KBM-7 (cell line): ENCODE measurements at regions not wholly inside any gene's neighbourhood (a gene's known extent, or its start where the extent isn't known, plus 50 kb on each side); places are given as distances from the start of the nearest gene placed in this dataset.
"Not testable (repeated sequence)": the region's sequence is repeated elsewhere in the genome, so short reads cannot be mapped to it uniquely, and the experiment has no call there.

ENCODE experiments used
- DNase-seq: peaks from one replicate; pipeline ENCODE4 v3.0.0-alpha.2; 2015
- in situ Hi-C: fragments of 300-500 bp; cut with MboI; formaldehyde crosslinking; loops from 2 replicates; pipeline ENCODE4 v1.14.3; 2020; ENCODE audit warnings: low sequenced_read_pairs, low pct_unique_long_range_greater_than_20kb, mixed read lengths

GRCh38 chr16:26365161-26365940 is 673.6 kb downstream of the HS3ST4 start:
- DNase-seq: no peak
- in situ Hi-C loops: no loop called here

GRCh38 chr16:26371349-26371869 is 679.6 kb downstream of the HS3ST4 start:
- DNase-seq: no peak
- in situ Hi-C loops: no loop called here

DNA sequence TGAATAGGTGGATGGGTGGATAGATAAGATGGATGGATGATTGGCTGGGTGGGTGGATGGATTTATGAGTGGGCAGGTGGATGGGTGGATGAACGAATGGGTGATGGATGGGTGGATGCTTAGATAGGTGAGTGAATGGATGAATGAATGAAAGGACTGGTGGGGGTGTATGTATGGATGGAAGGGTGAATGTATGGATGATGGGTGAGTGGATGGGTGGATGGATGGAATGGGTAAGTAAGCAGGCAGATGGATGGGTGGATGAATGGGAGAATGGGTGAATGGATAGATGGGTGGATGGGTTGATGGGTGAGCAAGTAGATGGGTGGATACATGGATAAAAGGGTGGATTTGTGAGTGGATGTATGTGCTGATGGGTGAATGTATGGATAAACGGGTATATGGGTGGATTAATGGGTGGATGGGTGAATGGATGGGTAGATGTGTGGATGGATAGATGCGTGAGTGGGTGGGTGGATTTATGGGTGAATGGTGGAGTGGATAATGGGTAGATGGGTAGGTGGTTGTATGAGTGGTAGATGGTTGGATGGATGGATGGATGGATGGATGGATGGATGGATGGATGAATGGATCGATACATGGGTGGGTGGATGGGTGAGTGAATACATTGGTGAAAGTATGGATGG is 682.6 kb downstream of the HS3ST4 start:
- no peak for DNase-seq
- in situ Hi-C loops: no loop called here

GRCh38 chr16:26382586-26382985 is 684.1 kb upstream of the C16orf82 start:
- no peak for DNase-seq
- in situ Hi-C loops: no loop called here

DNA sequence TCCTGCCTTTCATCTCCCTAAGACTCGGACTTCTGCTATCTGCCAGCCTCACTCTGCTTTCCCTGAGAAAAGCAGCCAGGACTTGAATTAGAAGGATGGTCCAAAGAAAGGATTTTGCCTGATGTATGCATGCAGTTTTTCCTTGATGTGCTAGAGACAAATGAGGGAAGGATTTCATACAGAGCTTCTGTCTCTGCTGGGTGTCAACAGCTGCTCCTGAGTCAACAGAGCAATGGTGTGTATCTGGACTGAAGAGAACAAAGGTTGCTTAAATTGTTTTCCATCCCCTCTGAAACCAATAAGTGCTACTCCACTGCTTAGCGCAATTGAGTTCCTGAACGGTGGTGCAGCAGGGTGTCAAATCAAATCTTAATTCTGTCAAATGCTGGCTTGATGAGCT is 680.6 kb upstream of the C16orf82 start:
- no peak for DNase-seq
- in situ Hi-C loops: no loop called here

DNA sequence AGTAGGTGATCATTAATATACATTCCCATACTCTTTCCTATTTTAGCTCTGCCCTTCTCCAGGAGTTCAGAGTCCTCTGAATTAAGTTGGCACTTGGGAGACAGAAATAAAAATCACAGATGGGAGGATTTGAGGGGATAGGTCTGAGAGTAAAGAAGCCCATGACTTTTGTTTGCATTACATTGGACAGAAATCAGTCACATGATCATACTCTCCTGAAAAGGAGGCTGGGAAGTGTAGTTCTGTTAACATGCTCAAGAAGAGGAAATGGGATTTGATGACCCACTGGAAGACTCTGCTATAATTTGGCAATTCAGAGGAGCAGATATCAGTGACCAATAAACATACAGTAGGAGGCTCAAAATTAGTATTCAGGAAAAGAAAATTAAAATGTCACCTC is 674.9 kb upstream of the C16orf82 start:
- in situ Hi-C loops: no loop called here
- no peak for DNase-seq

DNA sequence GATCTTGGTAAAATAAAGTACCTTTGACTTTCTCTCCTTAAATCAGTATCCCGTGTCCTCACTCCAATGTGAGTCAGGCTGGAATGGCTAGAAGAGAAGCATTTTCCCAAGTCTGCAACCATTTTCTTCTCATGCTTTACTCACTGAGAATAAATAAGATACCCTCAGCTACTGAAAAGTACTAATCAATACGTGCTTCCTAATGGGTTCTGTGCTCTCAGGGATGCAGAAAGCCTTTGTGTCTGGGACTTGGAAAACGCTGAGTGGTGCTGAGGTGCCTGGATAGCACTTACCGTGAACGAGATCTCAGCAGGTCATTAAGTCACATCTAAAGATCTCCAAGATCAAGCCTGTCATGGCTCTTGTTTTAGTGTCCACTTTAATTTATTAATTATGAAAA is 672.3 kb upstream of the C16orf82 start:
- in situ Hi-C loops: no loop called here
- DNase-seq: no peak

DNA sequence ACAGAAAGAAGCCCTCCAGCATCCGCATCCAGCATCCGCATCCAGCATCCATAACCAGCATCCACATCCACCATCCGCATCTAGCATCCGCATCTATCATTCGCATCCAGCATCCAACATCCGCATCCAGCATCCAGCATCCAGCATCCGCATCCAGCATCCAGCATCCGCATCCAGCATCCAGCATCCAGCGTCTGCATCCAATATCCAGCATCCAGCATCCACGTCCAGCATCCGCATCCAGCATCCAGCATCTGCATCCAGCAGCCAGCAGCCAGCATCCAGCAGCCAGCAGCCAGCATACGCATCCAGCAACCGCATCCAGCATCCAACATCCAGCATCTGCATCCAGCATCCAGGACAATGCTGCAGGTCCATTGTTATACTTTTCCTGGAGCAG is 671.0 kb upstream of the C16orf82 start:
- in situ Hi-C loops: no loop called here
- no peak for DNase-seq

- in situ Hi-C loops: no loop called here
- no peak for DNase-seq
Observed at GRCh38 chr16:26396511-26397235, 670.1 kb upstream of the C16orf82 start.

DNA sequence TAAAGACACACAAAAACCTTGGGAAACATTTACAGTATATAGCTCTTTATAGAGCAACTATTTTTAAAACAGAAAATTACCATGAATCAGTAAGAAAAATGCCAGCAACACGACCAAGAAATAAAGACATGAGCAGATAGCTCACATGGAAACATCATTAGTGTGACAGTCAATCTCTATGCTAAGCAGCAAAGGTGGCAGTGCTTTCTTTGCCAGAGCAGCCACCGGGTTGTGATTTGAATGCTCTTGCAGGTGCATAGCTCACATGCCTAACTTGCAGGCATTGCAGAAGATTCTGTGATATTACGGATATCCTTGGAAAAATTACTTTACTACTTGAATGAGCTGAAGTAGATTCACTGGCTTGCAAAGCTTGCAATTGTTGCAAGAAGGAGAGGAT is 652.9 kb upstream of the C16orf82 start:
- in situ Hi-C loops: no loop called here
- DNase-seq: no peak

DNA sequence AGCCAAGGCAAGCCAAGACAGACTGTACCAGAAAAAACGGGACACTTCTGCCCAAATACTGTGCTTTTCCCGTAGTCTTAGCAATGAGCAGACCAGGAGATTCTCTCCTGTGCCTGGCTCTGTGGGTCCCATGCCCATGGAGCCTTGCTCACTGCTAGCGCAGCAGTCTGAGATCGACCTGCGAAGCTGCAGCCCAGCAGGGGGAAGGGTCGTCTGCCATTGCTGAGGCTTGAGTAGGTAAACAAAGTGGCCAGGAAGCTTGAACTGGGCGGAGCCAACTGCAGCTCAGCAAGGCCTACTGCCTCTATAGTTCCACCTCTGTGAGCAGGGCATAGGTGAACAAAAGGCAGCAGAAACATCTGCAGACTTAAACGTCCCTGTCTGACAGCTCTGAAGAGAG is 647.3 kb upstream of the C16orf82 start:
- DNase-seq, in situ Hi-C loops: not testable (repeated sequence)

DNA sequence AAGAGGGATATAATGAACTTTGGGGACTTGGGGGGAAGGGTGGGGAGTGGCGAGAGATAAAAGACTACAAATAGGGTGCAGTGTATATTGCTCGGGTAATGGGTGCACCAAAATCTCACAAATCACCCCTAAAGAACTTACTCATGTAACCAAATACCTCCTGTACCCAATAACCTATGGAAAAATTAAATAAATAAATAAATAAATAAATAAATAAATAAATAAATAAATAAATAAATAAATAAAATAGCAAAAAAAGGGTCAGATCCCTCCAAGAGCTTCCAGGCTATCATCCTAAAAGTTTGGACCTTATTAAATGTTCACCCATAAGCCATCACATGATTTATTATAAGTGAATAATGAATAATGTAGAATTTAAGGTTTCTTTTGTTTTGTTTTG is 636.1 kb upstream of the C16orf82 start:
- no peak for DNase-seq
- in situ Hi-C loops: no loop called here

- in situ Hi-C loops: no loop called here
- DNase-seq: no peak
Observed at GRCh38 chr16:26433807-26434206, 632.9 kb upstream of the C16orf82 start.

DNA sequence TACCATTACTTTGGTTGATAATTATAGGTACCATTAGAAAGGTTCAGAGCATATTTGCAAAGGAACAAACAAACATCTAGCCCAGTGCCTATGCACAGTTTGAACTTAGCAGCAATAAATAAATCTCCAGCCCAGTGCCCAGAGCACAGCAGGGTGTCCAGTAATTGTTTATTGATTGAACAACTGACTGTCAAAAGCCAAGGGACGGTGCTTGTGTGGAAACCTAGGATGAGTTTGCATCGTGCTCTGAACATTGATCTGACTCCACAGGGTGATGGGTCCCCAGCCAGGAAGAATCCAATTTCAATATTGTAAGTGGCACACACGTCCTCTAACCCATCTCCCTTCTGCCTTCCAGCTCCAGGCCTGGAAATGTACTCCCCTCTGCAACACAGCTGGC is 625.5 kb upstream of the C16orf82 start:
- in situ Hi-C loops: no loop called here

DNA sequence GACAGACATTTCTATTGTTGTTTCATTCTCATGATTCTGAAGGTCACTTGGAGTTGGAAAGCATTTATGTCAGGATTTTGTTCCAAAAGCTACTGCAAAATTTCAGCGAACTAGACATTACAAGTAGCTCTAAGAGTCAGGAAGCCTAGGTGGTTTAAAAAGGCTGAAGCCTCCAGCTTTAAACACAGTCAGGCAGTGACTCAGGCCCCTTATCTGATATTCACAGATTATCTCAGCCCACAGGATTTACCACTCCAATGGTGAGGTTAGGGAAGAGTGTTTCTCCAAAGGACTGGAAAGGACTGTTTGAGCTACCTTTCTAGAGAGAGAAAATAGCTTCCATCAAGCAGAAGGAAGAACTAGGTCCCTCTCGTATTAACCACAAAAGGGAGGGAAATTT is 624.4 kb upstream of the C16orf82 start:
- no peak for DNase-seq
- in situ Hi-C loops: no loop called here

More for the DNA sequence above, 625.5 kb upstream of the C16orf82 start:
- DNase-seq: no peak

DNA sequence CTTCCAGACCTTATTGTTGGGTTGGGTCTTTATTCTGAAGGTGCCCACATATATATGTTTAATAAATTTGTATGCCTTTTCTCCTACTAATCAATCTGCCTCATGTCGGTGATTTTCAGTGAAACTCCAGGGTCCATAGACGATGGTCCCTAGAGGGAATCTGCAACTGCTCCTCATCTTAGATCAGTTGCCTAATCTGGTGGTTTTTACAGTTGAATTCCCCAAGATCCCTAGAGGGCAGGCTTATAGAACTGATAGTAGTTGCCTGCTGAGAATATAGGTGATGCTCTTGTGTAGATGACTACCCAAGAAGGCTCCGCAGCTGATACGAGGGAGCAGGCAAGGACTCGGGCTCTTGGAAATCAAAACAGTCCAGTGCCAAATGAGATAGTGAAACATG is 619.2 kb upstream of the C16orf82 start:
- no peak for DNase-seq
- in situ Hi-C loops: no loop called here

DNA sequence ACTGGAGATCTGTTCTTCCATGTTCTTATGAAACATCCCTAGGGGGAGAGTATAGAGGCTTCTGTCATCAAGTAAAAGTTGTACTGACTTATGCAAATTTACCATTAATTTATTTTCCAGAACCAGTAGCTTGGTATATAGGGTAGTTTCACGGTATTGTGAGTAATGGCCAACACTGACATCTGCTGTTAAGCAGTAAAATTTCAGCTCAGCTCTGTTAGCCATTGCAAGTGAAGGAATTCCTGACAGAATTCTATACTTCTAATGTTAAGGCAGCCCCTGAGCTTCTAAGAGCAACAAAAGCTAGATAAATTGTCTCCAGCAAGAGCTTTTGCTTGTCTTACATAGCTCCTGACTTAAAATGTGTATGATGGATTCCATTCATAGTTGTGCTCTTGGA is 613.5 kb upstream of the C16orf82 start:
- no peak for DNase-seq
- in situ Hi-C loops: no loop called here

GRCh38 chr16:26454102-26454501 is 612.6 kb upstream of the C16orf82 start:
- DNase-seq: no peak
- in situ Hi-C loops: no loop called here

GRCh38 chr16:26456074-26456473 is 610.7 kb upstream of the C16orf82 start:
- in situ Hi-C loops: no loop called here
- DNase-seq: no peak

DNA sequence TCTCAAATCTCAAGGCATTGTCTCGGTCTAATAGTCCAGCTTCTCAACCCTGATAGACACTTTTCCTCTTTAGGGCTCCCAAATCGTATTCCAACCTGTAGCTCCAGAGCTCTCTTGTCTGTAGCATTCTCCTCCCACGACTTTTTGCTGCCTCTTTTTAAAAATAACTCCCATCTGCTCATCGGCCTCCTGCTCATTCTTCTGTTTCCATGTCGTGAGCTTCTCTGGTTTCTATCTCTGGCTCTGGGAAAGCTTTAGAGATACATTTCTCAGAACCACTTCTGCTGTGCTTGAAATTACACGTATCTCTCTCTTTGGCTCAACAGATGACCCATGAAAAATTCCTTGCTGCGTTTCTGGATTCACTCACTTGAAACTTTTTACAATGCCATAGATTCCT is 609.6 kb upstream of the C16orf82 start:
- in situ Hi-C loops: no loop called here
- no peak for DNase-seq
